ENCODE measurements at regions not wholly inside any gene's neighbourhood (a gene's known extent, or its start where the extent isn't known, plus 50 kb on each side); places are given as distances from the start of the nearest gene placed in this dataset.

DNA sequence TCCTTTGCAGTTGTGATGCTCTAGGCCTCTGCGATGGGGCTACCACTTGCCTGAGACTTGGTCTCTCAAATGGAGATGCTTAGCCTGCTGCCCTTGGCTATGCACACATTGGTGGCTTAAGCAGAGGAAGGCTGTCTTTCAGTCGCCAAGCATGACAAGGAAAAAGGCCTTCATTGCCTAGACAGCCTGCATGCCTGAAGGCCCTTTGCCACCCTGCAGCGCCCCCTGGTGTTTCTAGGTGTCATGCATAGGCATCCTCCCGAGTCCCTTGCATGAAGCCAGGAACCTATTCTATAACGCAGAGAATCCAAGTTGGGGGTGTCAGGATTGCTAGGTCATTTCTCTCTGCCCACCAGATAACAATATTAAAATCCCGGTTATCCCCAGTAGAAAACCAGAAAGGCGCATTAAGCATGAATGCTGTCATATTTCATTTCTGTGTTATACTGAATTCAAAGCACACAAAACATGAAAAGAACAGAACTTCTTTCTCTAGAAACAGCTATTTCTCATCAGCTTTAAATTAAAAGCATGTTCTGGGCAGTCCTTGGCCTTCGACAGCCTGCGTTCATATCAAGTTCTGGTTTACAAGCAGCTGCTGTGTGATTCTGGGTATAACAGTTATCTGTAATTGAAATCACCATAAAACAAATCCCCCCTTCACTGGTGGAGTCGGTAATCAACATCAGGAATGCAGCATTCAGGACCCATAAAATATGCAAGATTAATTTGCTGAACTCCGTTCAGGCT, 59.7 kb upstream of the TRPC7 start:
- H3K36me3 ChIP-seq = no peaks in the 10 kb centered on the region
- no peak overlapping the region for H3K27ac ChIP-seq
- H3K27me3 ChIP-seq = no peaks in the 10 kb centered on the region
- no peak overlapping the region for H3K4me3 ChIP-seq
- peak; percentile 71 to 83 for DNase-seq
- intact Hi-C loops (cut with DNase I; ENCODE audit: low total_unique reads) = no loop called here
- no peaks in the 10 kb centered on the region for H3K4me1 ChIP-seq
- 35 to 47% (median 42%) methylated on average over 10 to 11 of the region's 11 CpGs for WGBS, 5 donors
- no peaks in the 10 kb centered on the region for H3K9me3 ChIP-seq
- no peak for TF ChIP-seq EP300 (IDR thresholded peaks at IDR 0.05)
- TF ChIP-seq, protein P1, sequence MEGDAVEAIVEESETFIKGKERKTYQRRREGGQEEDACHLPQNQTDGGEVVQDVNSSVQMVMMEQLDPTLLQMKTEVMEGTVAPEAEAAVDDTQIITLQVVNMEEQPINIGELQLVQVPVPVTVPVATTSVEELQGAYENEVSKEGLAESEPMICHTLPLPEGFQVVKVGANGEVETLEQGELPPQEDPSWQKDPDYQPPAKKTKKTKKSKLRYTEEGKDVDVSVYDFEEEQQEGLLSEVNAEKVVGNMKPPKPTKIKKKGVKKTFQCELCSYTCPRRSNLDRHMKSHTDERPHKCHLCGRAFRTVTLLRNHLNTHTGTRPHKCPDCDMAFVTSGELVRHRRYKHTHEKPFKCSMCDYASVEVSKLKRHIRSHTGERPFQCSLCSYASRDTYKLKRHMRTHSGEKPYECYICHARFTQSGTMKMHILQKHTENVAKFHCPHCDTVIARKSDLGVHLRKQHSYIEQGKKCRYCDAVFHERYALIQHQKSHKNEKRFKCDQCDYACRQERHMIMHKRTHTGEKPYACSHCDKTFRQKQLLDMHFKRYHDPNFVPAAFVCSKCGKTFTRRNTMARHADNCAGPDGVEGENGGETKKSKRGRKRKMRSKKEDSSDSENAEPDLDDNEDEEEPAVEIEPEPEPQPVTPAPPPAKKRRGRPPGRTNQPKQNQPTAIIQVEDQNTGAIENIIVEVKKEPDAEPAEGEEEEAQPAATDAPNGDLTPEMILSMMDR (IDR thresholded peaks at IDR 0.05) = peak in 5 of 7 experiments; percentile 21 to 57 (median 38)

DNA sequence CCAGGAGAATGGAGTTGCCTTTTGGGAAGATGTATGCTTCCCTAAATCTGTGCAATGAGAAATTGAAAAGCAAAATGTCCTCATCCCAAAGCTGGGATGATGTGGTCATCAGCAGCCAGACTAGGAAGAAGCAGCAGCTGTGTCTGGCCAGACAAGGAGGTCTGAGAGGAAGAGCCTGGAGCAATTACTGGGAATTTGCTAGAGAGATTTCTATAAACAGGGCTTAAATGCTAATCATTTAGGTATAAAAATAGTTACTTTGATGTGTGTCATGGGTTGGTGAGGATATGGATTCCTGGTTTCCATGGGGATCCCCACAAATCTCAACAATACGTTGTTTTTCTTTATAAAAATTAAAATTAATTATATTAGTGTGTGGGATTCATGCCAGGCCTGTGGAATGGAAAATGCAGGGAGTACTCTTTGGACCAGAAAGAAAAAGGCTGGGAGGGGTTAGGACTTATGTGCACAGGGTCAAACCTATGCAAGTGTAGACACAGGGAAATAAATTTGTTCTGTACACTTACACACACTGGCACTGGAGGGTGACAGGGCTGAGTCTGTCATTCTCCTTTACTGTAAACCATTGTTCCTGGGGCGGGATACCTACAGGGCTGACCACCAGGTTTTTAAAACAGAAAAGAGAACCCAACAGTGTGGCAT, 58.7 kb upstream of the TRPC7 start:
- H3K4me1 ChIP-seq = no peaks in the 10 kb centered on the region
- no peaks in the 10 kb centered on the region for H3K27me3 ChIP-seq
- H3K27ac ChIP-seq = no peak overlapping the region
- H3K36me3 ChIP-seq = no peaks in the 10 kb centered on the region
- 53 to 68% (median 63%) methylated on average over 2 of the region's 2 CpGs for WGBS, 5 donors
- TF ChIP-seq, protein P1 (IDR thresholded peaks at IDR 0.05) = no peak
- TF ChIP-seq POLR2AphosphoS5 (IDR thresholded peaks at IDR 0.05) (no peak), EP300 (IDR thresholded peaks at IDR 0.05) (no peak), POLR2A (IDR thresholded peaks at IDR 0.05) (no peak)
- no peak overlapping the region for H3K4me3 ChIP-seq
- intact Hi-C loops (cut with DNase I; ENCODE audit: low total_unique reads) = no loop called here
- no peak for DNase-seq
- no peaks in the 10 kb centered on the region for H3K9me3 ChIP-seq

DNA sequence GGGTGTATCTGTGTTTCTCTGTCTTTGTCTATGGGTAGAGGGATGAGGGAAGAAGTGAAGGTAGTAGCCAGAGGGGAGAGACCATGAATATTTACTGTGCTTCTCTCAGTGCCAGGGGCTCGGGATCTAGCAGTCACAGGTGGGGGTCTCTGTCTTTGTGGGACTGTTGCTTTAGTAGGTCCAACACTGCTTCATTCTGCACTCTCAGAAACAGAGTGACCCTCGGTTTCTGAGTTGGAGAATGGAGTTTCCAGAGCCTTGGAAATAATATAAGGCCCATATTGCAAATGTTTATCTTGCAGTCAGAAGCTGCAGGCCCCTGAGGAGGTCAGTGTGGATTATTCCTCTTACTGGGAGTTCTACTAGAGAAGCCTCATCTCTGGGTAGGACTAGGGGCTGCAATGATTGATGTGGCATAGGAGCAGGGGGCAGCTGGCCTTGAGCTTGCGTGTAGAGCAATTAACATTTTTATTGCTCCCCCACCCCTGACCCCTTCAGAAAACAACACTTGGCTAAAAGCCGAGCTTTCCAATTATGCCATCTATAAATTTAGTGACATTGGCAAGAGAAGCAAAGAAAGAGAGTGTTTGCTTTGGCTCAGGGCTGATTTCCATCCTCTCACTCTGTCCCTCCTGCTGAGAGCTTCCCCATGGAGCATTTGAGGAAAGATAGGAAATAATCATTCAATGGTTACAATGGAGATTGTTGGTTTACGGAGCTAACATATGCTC, 55.0 kb upstream of the TRPC7 start:
- Histone ChIP-seq H3K4me1 (no peaks in the 10 kb centered on the region), H3K27ac (no peak overlapping the region), H3K27me3 (no peaks in the 10 kb centered on the region), H3K4me3 (no peak overlapping the region), H3K36me3 (no peaks in the 10 kb centered on the region), H3K9me3 (no peaks in the 10 kb centered on the region)
- TF ChIP-seq EP300 (IDR thresholded peaks at IDR 0.05) (no peak), POLR2AphosphoS5 (IDR thresholded peaks at IDR 0.05) (no peak), POLR2A (IDR thresholded peaks at IDR 0.05) (no peak)
- TF ChIP-seq, protein P1 (IDR thresholded peaks at IDR 0.05) = no peak
- 28 to 45% (median 34%) methylated on average over 5 of the region's 5 CpGs for WGBS, 5 donors
- no peak for DNase-seq
- intact Hi-C loops (cut with DNase I; ENCODE audit: low total_unique reads) = no loop called here

DNA sequence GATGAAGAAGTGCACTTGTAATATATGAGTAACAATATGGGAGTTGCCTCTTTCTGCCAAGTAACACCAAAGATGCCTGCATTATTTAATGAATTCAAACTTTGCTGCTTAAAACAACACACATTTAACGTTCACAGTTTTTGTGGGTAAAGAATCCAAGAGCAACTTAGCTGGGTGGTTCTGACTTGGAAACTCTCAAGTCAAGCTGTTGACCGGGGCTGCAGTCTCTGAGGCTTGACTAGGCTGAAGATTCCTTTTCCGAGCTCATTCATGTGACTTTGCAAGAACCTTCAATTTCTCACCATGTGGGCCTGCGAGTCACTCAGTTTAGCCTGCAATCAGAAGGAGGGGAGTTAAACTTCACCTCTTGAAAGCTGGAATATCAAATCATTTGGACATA, 53.0 kb upstream of the TRPC7 start:
- intact Hi-C loops (cut with DNase I; ENCODE audit: low total_unique reads) = no loop called here
- no peak for DNase-seq
- no peaks in the 10 kb centered on the region for H3K27me3 ChIP-seq
- no peak overlapping the region for H3K4me3 ChIP-seq
- no peaks in the 10 kb centered on the region for H3K36me3 ChIP-seq
- no peaks in the 10 kb centered on the region for H3K9me3 ChIP-seq
- H3K27ac ChIP-seq = no peak overlapping the region
- TF ChIP-seq EP300 (IDR thresholded peaks at IDR 0.05) (no peak), POLR2A (IDR thresholded peaks at IDR 0.05) (no peak), POLR2AphosphoS5 (IDR thresholded peaks at IDR 0.05) (no peak)
- TF ChIP-seq, protein P1 (IDR thresholded peaks at IDR 0.05) = no peak
- no peaks in the 10 kb centered on the region for H3K4me1 ChIP-seq
- WGBS, 5 donors = 71 to 78% (median 75%) methylated on average over 4 of the region's 4 CpGs
